HPDE6-E6E7 (cell line): ENCODE measurements at regions not wholly inside any gene's neighbourhood (a gene's known extent, or its start where the extent isn't known, plus 50 kb on each side); places are given as distances from the start of the nearest gene placed in this dataset.
"Not testable (repeated sequence)": the region's sequence is repeated elsewhere in the genome, so short reads cannot be mapped to it uniquely, and the experiment has no call there.

Source experiments
- DNase-seq: peaks from one replicate; pipeline ENCODE4 v3.0.0; 2011; ENCODE audit warnings: missing footprints; ENCODE audit errors: extremely low spot score

DNA sequence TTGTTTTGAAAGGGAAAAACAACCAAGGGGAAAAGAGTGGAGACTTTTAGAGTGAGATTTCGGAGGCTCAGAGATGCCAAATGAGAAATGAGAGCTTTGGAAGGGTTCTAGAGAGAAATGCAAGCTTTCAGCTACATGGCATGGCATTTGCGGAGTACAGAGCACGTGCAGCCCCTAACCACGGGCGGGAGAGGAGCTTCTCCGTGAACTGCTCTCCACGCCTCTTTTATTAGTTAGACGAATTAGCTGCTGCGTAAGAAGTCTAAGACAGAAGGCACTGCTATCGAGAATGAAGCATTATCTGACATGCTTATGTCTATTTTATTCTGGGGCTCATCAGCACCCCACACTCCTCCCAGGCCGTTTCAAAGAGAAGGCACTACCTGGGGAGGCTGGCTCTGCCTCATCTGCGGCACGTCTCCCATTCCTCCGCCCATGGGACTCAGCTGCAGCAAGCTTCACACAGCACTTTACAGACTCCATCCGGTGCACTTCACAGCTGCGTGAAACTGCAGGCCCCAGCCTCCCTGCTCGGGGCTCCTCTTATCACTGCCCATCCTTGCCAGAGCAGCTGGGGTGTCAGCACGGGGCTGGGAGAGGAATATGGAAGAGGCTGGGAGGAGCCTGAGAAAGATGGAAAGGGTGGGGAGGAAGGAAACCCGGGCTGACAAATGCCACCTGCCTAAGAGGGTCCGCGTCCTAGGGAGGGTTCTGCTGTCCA, 207.3 kb upstream of the APCDD1 start:
- no peak for DNase-seq

DNA sequence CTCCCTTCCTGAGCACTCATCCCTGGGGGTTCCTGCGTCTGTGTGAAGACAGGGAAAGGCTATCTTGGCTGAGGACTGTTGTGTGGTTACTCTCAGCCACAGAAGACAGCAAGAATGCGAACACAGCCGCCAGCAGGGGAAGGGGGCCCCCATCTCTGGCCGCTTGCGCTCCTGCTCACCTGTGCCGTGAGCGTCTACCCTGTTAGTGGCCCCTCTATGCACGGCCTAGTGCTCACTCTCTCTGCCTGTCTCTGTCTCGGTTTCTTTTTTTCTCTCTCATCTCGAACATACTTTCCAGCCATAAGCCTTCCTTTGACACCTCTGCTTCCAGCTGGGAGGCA, 206.7 kb upstream of the APCDD1 start:
- DNase-seq, result no peak

DNA sequence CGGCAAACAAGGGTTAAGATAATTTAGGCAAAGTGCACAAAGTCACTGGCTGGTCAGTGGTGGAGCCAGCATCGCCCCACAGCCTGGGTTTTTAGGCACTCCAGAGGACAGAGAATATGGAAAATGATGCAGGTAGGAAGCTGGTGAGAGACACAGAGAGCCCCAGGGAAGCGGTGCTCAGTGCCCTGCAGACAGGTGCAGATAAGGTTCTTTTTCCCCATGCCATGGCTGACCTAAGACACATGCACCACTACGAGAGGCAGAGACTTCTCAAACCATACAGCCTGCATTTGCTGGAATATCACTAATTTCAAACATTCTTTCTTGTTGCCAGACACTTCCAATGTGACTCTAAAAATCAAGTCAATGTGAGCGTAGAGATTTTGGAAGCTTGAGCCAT, 205.7 kb upstream of the APCDD1 start:
- DNase-seq, result no peak

DNA sequence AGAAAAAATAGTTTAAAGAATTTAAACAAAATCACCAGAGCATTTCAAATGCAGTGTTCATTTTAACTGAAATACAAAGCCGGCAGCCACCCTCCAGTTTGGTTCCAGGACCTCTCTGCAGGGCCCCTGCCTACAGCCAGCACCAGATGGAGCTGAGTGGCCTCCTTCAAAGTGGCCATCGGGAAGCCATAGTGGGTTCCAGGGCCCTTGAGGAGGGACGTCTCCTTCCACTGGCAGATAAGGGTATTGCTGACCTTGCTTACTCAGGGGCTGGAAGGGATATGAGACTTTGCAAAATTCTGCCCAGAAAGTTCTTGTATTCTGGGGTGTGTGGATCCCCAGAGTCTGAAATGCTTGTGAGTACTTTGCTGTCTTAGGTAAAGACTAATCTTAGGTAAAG, 205.2 kb upstream of the APCDD1 start:
- no peak for DNase-seq

DNA sequence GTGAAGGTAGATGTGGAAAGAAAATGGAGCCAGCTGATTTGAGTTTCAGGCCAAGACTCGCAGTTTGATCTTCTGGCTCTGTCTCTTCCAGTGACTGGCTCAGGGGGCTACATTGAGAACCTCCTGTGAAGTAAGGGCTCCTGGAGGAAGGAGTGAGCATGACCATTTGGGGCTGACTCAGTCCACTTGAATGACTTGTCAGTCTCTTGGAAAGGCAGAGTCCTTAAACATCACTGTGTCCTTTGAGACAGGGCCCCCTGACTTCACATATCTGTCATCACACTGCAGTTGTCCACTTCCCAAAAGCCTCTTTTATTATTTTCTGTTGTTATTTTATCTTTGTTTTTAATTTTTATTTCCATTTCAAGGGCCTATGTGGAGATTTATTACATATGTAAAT, 204.6 kb upstream of the APCDD1 start:
- no peak for DNase-seq

DNA sequence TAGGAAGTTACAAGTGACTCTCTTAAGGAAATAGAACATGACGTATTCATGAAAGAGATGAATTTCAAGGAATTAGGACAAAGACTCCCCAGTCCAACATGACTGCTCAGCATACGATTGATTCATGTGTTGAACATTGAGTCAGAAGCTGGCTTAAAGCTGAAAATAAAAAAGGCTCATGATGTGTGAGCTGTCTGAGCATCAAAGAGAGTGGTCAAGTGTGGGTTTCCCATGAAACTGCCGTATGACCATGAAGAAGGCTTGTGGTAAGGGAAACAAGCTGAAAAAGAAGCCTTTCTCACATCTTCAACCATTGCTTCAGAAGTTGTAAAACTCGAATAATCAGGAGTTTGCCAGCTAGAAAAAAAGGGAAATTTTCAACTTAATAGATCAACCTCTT, 201.9 kb upstream of the APCDD1 start:
- no peak for DNase-seq

DNA sequence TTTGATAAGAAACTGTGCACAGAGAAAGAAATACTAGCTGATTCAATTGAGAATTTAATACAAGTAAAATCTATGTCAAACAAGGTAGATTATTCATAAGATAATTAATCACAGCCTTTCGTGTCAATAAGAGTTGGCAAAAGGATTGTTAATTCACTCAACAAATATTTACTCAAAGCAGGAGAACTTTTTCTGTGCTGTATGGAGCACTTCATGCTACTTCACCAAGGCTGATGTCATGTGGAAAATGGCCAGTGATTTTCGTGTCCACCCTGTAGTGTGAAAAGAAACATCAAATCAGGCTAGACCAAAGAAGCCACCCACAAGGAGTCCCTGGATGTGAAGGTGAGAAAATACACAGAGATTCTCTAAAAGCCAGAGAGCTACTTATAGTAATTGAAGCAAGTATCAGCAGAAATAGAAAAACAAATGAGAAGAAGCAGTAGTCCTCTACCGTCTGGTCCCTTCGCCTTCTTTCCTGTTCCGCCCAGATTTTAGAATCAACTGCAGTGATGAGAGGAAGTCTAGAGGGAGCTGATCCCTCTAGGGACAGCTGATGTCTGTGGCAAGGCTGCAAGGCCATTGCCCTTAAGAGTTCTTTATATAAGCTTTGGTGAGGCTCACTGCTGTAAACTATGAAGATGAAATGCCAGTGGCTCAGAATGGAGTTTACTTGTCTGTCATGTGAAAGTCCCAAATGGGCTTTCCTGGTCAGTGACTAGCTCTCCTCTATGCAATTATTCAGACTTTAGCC, 201.3 kb upstream of the APCDD1 start:
- DNase-seq, result no peak

DNA sequence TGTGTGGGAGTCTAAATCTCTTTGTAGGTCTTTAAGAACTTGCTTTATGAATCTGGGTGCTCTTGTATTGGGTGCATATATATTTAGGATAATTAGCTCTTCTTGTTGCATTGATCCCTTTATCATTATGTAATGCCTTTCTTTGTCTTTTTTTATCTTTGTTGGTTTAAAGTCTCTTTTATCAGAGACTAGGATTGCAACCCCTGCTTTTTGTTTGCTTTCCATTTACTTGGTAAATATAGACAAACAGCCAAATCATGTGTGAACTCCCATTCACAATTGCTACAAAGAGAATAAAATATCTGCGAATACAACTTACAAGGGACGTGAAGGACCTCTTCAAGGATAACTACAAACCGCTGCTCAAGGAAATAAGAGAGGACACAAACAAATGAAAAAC, 198.2 kb upstream of the APCDD1 start:
- DNase-seq, result not testable (repeated sequence)

DNA sequence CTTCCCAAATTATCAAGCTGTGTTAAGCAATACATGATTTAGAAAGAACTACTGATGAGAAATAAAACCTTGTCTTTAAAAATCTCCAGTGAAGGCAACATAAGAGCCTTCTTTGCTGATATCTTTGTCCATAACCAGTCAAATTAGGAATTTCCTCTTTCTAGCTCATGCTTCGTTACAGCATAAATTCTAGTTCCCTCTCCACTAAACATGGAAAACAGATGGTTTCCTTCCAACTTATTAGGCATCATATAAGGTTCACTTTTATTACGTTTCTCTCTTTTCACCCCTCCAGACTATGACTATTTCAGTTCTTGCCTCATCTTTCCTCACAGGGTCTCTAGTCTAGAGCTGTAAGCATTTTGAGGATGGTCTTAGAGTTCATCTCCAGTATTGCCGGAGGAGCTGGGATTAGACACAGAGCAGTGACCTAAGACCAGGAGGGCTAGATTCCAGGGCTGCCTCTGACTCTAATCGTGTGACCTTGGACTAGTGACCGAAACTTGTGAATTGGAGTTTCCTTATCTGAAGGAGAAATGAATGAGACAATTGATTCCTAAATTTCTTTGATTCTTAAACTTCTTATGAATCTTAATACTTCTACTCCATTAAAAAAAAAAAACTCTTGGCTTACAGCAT, 195.5 kb upstream of the APCDD1 start:
- no peak for DNase-seq

DNA sequence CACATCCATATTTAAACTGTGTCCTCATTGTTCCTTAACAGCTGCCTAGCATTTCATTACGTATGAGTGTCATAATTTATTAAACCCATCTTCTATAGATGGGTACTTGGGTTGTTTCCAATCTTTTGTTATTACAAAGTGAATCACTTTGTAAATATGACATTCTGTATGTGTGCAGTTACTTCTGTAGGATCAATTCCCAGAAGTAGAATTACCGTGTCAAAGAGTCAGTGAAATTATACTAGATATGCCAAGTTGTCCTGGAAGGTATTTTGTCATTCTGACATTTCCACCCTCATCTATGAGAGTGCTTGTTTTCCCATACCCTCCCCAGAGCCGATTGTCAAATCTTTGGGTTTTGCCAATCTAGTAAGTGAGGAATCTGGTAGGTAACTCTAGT, 194.5 kb upstream of the APCDD1 start:
- DNase-seq, result no peak

DNA sequence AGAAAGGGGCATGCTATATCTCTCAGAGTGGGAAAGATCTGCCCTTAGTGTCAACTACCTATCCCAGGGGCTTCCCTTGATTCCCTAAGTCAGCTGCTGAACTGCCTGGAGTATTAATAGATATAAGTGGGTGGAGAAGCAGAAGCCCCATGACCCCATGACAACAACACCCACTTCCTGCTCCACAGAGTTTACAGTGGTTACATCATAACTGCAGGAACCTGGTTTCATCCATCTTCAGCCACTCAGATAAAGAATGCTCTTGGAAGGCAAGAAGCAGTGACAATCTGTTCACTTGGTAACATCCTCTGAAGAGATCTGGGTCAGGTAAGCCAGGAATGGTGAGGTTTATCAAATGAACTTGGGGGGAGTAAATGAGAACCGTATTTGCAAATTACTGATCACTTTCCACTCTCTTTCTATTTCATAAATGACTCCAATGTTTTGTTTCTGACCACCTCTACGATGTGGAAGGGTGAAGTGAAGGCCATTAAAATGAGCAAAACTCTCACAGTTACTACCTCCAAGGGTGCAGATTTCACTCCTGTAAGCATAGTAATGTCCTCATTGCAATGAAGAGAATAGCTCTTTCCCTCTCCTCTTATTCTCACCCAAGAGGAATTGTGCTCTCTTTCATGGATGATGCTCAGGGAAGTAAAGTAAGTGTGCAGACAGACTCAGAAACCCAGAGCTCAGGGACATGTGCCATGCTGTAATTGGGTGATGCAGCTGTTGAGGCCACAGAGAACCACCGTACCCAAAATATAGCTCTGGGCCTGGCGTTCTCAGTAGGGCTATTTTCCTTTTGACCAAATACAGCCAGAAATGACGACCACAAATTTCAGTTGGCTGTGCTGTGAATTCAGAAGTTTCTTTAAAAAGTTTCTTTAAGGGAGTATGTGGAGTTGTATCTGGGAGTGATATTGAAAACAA, 192.8 kb upstream of the APCDD1 start:
- no peak for DNase-seq

DNA sequence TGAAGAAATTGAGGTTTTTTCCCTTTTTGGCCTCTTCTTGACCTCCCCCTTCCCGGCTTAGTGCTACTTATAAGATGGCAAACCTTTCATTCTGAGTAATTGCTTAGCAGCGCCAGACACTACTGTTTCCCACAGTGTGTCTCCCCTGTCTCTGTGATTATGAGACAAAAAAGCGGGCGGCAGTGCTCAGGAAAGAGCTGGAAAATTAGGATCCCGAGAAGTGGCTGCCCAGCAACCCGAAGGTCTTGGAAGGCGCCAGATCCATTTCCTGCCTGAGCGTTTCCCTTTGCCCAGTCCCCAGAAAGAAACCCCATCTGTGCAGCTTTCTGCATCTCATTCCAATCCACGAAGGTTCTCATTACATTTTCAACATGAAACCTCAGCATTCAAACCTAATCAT, 191.9 kb upstream of the APCDD1 start:
- DNase-seq, result no peak

DNA sequence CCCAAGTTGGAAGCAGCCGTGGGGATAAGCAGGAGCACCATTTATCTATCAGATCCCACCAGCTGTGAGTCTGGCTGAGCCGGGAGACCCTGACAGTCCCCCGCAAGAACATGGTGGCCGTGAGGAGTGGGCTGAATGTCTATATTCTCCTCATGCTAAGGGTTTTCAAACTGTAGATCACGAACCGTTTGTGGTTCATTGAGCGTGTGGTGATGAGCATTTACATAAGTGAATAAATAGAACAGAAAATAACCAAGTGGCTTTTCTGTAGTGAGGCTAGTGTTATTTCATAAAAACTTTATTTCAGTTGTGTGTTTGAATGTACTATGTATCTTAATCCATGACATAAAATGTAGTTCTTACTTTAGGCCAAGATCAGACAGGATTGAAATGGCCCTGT, 190.2 kb upstream of the APCDD1 start:
- no peak for DNase-seq

DNA sequence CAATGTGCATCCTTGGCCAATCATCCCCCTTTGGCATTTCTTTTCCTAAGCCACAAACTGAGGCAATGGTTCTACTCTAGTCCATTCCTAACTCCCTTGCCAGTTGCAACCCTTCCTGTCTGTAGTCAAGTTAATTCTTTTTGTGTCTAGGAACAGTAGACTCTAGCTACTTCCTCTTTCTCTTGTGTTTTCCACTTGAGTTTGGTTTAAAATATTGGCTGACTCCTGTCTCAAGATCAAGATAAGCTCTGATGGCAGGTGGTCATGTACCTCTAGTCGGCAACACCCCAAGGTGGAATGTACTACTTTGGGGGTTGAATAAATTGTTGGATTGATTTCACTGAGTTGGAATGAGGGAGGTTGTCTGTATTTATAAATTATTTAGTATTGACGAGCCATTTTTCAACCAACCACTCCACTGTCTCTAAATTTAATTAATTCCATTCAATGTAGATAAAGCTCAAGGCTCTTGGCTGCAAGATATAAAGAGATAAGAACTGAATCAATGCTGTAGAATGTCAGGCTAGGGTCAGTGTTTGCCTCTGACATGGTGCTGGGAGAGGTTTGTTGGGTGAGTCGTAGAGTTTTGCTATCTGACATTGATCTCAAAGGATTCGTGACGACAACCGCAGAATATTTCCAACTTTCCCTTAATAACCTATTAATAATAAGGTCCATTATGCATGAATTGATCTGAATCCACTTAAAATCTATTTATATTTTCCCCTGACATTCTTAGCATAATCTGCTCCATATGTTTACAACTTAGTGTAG, 188.7 kb upstream of the APCDD1 start:
- no peak for DNase-seq

DNA sequence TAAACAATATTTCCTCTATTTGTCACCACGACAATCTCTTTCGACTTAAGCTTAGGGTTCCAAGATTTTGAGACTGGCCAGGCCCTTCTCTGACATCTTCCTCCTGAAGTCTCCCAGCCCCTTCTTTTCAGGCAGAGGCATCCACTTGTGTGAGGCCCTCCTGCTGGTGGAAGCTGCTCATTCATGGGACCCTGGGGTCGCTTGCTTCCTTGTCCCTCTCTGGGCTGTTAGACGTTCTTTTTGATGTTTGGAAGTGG, 188.2 kb upstream of the APCDD1 start:
- DNase-seq, result no peak

DNA sequence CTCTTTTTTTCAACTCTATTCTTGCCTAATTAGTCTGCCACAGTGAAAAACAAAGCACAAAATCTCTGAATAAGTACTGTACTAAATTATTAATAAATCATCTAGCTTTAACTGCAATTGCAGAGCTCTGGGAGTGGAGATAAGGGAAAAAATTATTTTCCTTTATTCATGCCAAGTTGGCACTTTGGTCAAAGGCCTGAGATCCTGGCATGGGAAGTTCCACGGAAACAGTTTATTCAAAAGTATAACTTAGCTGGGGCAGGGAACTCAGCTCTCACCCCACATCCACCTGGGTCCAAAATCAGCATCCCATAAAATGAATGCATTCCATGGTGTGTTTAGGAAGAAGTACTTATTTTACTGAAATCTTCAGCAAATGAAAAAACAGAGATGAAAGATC, 185.2 kb upstream of the APCDD1 start:
- no peak for DNase-seq

DNA sequence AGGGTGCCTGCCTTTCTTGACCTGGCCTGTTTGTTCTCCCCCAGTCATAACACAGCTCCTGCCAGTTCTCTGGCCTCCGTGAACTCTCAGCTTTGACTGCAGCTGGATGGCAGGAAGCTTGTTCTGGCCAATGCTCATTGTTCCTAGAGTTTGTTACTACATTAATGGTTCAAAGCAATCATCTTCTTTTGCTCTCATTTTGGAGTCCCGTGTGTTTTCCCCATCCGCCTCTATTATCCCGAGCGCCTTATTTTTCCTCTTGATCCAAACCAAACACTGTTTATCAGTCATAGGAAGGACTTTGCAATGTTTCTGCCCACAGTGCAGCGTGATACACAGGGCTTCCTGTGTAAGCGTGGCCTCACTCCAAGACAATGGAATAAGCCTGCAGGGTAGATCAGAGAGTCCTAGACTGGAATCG, 184.3 kb upstream of the APCDD1 start:
- no peak for DNase-seq

DNA sequence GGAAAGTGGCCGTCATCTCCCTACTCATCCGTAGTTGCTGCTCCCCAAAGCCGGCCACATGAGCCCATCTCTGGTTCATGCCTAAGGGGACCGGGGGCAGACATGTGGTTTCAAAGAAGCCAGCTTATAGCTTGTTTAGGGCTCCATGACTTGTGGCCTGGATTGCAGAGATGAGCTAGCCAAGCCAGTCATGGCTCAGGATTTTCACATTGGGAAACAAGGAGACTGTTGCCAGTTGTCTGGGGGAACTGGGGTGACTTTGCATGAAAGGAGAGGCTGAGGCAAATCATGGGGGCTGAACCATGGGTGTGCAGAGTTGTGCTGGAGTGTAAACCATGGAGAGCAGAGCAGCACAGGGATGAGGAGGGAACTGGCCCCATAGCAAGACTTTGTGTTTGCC, 183.0 kb upstream of the APCDD1 start:
- DNase-seq, result no peak

DNA sequence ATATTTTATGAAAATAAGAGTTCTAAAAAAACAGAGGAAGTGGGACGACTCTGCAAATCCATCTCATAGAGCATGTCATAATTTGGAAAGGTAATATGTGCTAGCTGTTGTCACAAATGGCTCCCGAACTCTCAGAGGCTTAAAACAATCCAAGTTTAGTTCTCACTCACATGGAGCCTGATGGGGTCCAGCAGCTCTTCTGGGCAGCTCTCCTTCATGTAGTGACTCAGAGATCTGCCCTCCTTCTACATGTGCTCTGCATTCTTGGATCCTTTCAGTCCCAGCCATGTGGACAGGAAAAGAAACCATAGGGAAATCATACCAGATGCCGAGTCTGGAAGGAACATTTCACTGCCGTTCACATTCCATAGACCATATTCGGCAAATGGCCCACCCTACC, 180.1 kb upstream of the APCDD1 start:
- DNase-seq, result no peak

DNA sequence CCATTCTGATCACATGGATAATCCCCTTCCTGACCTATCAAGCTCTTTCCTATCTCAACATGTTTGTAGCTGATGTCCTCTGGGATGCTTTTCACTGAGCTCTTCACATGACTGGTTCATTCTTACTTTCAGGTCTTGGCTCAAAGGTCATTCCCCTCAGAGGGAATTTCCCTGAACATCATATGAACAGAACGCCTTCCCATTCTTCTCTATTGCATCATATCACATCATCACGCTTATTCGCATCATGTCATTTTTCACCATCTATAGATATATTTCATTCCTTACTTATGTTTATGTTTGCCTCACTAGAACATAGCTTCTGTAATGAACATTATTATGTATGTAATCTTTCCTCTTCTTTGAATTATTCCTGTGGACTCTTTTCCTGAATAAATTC, 178.9 kb upstream of the APCDD1 start:
- DNase-seq, result no peak

DNA sequence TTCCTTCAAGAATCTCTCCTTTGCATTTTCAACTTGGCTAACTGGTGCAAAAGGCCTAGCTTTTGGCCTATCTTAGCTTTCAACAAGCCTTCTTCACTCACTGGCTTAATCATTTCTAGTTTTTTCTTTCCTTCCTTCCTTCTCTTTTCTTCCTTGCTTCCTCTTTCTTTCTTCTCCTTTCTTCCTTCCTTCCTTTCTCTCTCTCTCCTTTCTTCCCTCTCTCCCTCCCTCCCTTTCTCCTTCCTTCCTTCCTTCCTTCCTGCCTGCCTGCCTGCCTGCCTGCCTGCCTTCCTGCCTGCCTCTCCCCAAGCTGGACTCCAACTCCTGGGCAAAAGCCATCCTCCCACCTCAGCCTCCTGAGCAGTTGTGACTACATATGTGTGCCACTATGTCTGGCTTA, 176.2 kb upstream of the APCDD1 start:
- no peak for DNase-seq

DNA sequence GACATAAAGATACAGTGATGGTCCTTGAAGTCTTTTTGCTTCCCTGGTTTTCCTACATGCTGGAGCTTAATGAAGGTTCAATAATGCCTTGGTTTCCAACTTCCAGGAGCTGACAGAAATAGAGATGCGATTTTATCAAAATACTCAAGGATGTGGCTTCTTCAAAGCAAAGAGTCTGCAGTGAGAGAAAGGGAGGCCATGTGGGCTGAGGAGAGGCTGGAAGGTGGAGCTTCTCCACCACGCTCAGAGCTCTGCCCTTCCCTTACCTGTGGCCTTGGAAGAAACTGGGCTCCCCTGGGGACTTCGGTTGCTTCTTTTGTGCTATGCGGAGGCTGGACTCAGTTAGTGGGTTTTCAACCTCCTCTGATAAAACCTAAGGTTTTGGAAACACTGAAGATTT, 175.0 kb upstream of the APCDD1 start:
- DNase-seq, result no peak
